RWPE1 (cell line): ENCODE measurements at regions not wholly inside any gene's neighbourhood (a gene's known extent, or its start where the extent isn't known, plus 50 kb on each side); places are given as distances from the start of the nearest gene placed in this dataset.

Experiments used
- CTCF ChIA-PET: fragments of 350-600 bp; sonication (Branson Sonifier 250); formaldehyde crosslinking; extraction: SDS; loops from one replicate; lab custom pipeline; 2021; lab: Yijun Ruan, JAX
- POLR2A ChIA-PET: fragments of 400-600 bp; formaldehyde crosslinking; extraction: SDS; loops from one replicate; lab custom pipeline; 2020; ENCODE audit warnings: antibody characterized with exemption; ENCODE audit not compliant: low non-redundant PET; lab: Yijun Ruan, JAX
- DNase-seq: peaks from one replicate; pipeline ENCODE4 v3.0.0; 2012; ENCODE audit warnings: low spot score
- H3K27ac ChIP-seq: fragments of 450-650 bp; 2 replicates; pipeline ENCODE4 v1.5.1; 2017
- CTCF ChIP-seq: fragments of 450-650 bp; conservative IDR thresholded peaks from 2 replicates; pipeline ENCODE4 v1.5.1; 2017; ENCODE audit warnings: low read depth, mild to moderate bottlenecking

- POLR2A ChIA-PET: no interaction called here
- TF ChIP-seq CTCF: no peak
- DNase-seq: no peak
- CTCF ChIA-PET: interaction anchor here (0.6 kb wide), 1 partner anchor 122 kb away, joined by 4 read pairs; no protein-coding TSS in a partner anchor
- no peak overlapping the region for H3K27ac ChIP-seq
Measured at GRCh38 chr10:6769704-6770417, 189.8 kb upstream of the PRKCQ start.

- no peak for TF ChIP-seq CTCF
- no peak overlapping the region for H3K27ac ChIP-seq
- POLR2A ChIA-PET: no interaction called here
- CTCF ChIA-PET: no interaction called here
- no peak for DNase-seq
Measured at GRCh38 chr10:6766131-6766801, 186.2 kb upstream of the PRKCQ start.

DNA sequence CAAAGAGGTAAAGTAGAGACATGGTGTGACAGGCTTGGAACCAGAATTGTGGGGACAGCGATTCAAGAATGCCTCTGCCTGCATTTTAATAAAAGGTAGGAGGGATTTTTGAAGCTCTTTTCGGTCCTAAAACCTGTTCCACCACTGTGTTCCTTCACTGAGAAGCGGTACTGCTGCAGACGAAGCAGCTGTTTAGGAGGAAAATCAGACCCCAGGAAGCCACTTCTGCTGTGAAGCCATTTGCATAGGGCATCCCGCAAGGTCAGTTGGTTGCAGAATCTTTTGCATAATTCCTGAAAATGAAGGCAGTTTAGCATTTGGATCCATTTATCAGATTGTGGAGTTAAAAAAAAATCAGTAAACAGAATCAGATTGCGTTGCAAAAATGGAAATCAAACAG is 183.3 kb upstream of the PRKCQ start:
- CTCF ChIA-PET: no interaction called here
- DNase-seq: no peak
- POLR2A ChIA-PET: no interaction called here
- H3K27ac ChIP-seq: no peak overlapping the region
- TF ChIP-seq CTCF: no peak

DNA sequence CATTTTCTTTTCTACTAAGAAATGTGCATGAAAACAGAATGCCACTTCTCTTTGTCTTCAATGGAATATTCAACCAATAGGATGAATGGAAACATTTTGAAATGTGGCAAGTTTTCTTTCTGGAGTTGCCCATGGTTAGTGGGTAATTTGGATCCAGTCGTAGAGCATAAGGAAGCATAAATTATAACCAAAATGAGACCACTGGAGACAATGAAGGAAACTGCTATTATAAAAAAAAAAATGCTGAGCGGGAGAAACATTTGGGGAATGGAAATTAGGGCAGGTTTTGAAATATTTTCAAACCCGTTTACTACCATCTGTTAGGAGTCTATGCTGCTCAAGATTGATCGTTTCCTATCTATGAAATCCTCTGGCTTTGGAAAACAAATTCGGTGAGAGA is 182.9 kb upstream of the PRKCQ start:
- no peak for TF ChIP-seq CTCF
- ChIA-PET POLR2A (no interaction called here), CTCF (no interaction called here)
- H3K27ac ChIP-seq: no peak overlapping the region
- no peak for DNase-seq

DNA sequence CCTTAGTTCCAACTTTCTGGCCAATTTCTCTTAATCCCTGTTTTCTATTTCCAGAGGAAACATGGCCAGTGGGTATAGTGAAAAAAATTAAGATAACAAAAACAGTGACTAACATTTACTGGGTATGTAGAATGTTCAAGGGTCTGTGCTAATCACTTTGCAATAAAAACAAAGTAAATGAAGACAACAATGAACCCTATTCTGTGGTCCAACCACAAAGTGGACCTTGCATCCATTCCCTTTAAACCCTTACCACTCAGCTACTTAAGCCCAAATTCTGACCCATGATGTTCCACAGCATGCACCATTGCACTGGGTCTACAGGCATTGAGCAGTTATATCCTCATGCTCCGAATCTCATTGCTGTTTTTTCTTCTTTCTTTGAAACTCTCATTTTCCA is 179.9 kb upstream of the PRKCQ start:
- POLR2A ChIA-PET: no interaction called here
- no peak for TF ChIP-seq CTCF
- no peak for DNase-seq
- CTCF ChIA-PET: no interaction called here
- no peak overlapping the region for H3K27ac ChIP-seq

DNA sequence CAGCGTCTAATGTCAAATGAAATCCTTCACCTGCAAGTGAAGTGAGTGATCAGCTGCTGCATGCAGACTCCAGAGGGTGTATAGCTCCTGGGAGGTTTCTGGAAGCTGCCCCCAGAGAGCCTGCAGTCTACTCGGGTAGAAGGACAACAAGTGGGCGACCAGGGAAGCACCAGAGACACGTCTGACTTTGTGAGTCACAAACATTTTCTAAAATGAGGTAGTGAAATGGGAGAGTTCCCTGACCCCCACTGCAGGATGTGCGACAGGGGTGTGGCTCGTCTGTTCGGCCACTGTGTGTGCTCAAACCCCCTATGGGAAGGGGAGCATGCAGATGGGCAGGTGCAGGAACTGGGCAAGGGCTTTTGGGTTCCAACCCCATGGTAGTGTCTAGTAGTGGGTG is 177.1 kb upstream of the PRKCQ start:
- no peak overlapping the region for H3K27ac ChIP-seq
- TF ChIP-seq CTCF: no peak
- CTCF ChIA-PET: no interaction called here
- POLR2A ChIA-PET: no interaction called here
- DNase-seq: no peak
